MCF 10A (cell line): ENCODE measurements at regions not wholly inside any gene's neighbourhood (a gene's known extent, or its start where the extent isn't known, plus 50 kb on each side); places are given as distances from the start of the nearest gene placed in this dataset.

Source experiments
- BruUV-seq: library from RNA; stranded (reverse); fragments of 400-500 nt; replicated peaks from 2 replicates; lab custom pipeline; 2021; lab: Mats Ljungman, UMichigan
- CTCF ChIA-PET: fragments of 300-600 bp; sonication (Branson Sonifier 250); formaldehyde crosslinking; extraction: SDS; loops from one replicate; lab custom pipeline; 2021; ENCODE audit warnings: antibody characterized with exemption, inconsistent platforms; lab: Yijun Ruan, JAX
- POLR2A ChIA-PET: fragments of 300-600, 350-650 bp; sonication (Branson Sonifier 250); formaldehyde crosslinking; extraction: SDS; loops from one replicate; lab custom pipeline; 2020; ENCODE audit warnings: antibody characterized with exemption, inconsistent platforms; lab: Yijun Ruan, JAX
- DNase-seq: peaks from one replicate; pipeline ENCODE4 v3.0.0-alpha.2; 2018; ENCODE audit not compliant: unreplicated experiment
- H3K27ac Mint-ChIP-seq: one replicate; pipeline ENCODE4 v1.8.0; 2022; ENCODE audit warnings: mild to moderate bottlenecking, low read depth, mixed read lengths; ENCODE audit not compliant: unreplicated experiment
- H3K27me3 Mint-ChIP-seq: one replicate; pipeline ENCODE4 v1.8.0; 2022; ENCODE audit warnings: mixed read lengths; ENCODE audit not compliant: insufficient read depth, unreplicated experiment
- H3K36me3 Mint-ChIP-seq: one replicate; pipeline ENCODE4 v1.8.0; 2022; ENCODE audit warnings: mild to moderate bottlenecking, moderate library complexity, mixed read lengths; ENCODE audit not compliant: insufficient read depth, unreplicated experiment
- H3K4me1 Mint-ChIP-seq: one replicate; pipeline ENCODE4 v1.8.0; 2022; ENCODE audit warnings: mixed read lengths; ENCODE audit not compliant: insufficient read depth, unreplicated experiment
- H3K4me3 Mint-ChIP-seq: one replicate; pipeline ENCODE4 v1.8.0; 2022; ENCODE audit warnings: mild to moderate bottlenecking, moderate library complexity, mixed read lengths; ENCODE audit not compliant: unreplicated experiment
- H3K9me3 Mint-ChIP-seq: one replicate; pipeline ENCODE4 v1.8.0; 2022; ENCODE audit warnings: mixed read lengths; ENCODE audit not compliant: unreplicated experiment
- CTCF ChIP-seq: fragments of 200-600 bp; IDR thresholded peaks from one replicate; pipeline ENCODE4 v1.8.0; 2022; ENCODE audit warnings: antibody characterized with exemption, mild to moderate bottlenecking; ENCODE audit not compliant: unreplicated experiment
- intact Hi-C: fragments of 100-400 bp; cut with micrococcal nuclease; formaldehyde crosslinking; loops from 2 replicates; pipeline ENCODE4 v1.14.1; 2022

GRCh38 chr12:69157023-69157655 is 82.2 kb upstream of the CPSF6 start:
- no peaks in the 10 kb centered on the region for H3K36me3 Mint-ChIP-seq
- no peak overlapping the region for H3K27ac Mint-ChIP-seq
- POLR2A ChIA-PET: interaction anchor here (1.1 to 1.2 kb wide), 2 partner anchors 17 to 84 kb away, joined by 3 read pairs; no protein-coding TSS in a partner anchor
- peaks cover 11% of the 10 kb centered on the region for H3K4me1 Mint-ChIP-seq
- peak; percentile 71 for DNase-seq
- H3K9me3 Mint-ChIP-seq: no peaks in the 10 kb centered on the region
- intact Hi-C loops: loop anchor here (5.0 to 10.0 kb wide), 2 partner anchors 478 to 1115 kb away; no protein-coding TSS in a partner anchor
- TF ChIP-seq CTCF: peak; percentile 63
- H3K27me3 Mint-ChIP-seq: no peaks in the 10 kb centered on the region
- CTCF ChIA-PET: interaction anchor here (0.5 to 2.8 kb wide), 28 partner anchors 8 to 915 kb away, joined by 3 to 13 read pairs (median 4); no protein-coding TSS in a partner anchor
- no peak overlapping the region for H3K4me3 Mint-ChIP-seq
- no TSS peak for BruUV-seq

DNA sequence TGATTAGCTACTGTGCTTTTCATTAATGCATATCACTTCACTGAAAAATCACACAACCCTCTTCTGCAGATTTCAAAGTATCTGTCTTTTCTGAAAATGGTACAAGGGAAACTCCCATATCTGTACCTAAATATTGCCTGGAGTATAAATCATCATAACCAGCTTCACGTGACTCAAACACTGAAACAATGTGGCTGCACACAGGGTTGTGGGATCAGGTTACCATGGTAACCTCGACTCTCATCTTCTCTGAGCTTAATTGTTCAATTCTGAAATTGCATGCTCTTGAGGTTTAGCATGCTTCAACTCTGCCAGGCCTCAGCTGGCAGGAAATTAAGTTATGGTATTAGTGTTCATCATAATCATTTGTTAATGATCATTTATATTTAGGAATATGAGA is 77.5 kb upstream of the CPSF6 start:
- intact Hi-C loops: no loop called here
- no peak for TF ChIP-seq CTCF
- CTCF ChIA-PET: interaction anchor here (0.7 to 1.3 kb wide), 2 partner anchors 93 to 106 kb away, joined by 3 to 6 read pairs; no protein-coding TSS in a partner anchor
- H3K27ac Mint-ChIP-seq: no peak overlapping the region
- H3K27me3 Mint-ChIP-seq: no peaks in the 10 kb centered on the region
- no peaks in the 10 kb centered on the region for H3K9me3 Mint-ChIP-seq
- no peaks in the 10 kb centered on the region for H3K4me1 Mint-ChIP-seq
- H3K36me3 Mint-ChIP-seq: no peaks in the 10 kb centered on the region
- no peak overlapping the region for H3K4me3 Mint-ChIP-seq
- POLR2A ChIA-PET: no interaction called here
- no peak for DNase-seq
- BruUV-seq: no TSS peak

GRCh38 chr12:69163681-69164362 is 75.5 kb upstream of the CPSF6 start:
- H3K36me3 Mint-ChIP-seq: no peaks in the 10 kb centered on the region
- H3K27ac Mint-ChIP-seq: no peak overlapping the region
- CTCF ChIA-PET: interaction anchor here (1.1 to 1.8 kb wide), 2 partner anchors 9 to 11 kb away, joined by 3 to 6 read pairs; no protein-coding TSS in a partner anchor
- POLR2A ChIA-PET: interaction anchor here (1.1 kb wide), 1 partner anchor 9 kb away, joined by 3 read pairs; no protein-coding TSS in a partner anchor
- H3K4me3 Mint-ChIP-seq: no peak overlapping the region
- no peaks in the 10 kb centered on the region for H3K9me3 Mint-ChIP-seq
- DNase-seq: no peak
- intact Hi-C loops: no loop called here
- H3K4me1 Mint-ChIP-seq: no peaks in the 10 kb centered on the region
- BruUV-seq: no TSS peak
- TF ChIP-seq CTCF: no peak
- H3K27me3 Mint-ChIP-seq: no peaks in the 10 kb centered on the region

DNA sequence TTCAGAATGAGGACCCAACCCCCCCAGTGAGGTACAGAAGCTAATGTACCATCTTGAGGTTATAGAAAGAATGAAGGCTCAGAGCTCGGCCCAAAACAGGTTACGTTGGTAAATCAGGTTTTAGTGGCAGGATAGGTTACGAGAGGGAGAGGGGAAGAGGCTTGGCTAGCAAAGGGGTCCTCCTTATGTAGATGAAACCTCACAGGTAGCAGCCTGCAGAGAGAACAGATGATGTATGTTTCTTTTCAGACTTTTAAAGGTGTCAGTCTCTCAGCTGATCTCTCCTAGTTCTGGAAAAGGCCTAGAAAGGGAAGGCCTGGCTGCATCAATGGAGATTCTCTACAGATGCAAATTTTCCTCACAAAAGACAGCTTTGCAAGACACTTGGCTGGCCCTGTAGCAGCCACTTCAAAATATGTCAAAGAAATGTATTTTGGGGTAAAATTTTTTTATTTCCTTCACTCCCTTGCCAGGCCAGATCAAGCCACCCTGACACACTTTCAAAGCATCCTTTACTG is 71.7 kb upstream of the CPSF6 start:
- Mint-ChIP-seq H3K27me3 (no peaks in the 10 kb centered on the region), H3K36me3 (no peaks in the 10 kb centered on the region), H3K4me3 (no peak overlapping the region), H3K9me3 (no peaks in the 10 kb centered on the region), H3K4me1 (no peaks in the 10 kb centered on the region), H3K27ac (no peak overlapping the region)
- POLR2A ChIA-PET: no interaction called here
- intact Hi-C loops: no loop called here
- no peak for TF ChIP-seq CTCF
- CTCF ChIA-PET: interaction anchor here (0.6 kb wide), 1 partner anchor 579 kb away, joined by 3 read pairs; no protein-coding TSS in a partner anchor
- DNase-seq: no peak
- no TSS peak for BruUV-seq
